ENCODE measurements at regions not wholly inside any gene's neighbourhood (a gene's known extent, or its start where the extent isn't known, plus 50 kb on each side); places are given as distances from the start of the nearest gene placed in this dataset.

DNA sequence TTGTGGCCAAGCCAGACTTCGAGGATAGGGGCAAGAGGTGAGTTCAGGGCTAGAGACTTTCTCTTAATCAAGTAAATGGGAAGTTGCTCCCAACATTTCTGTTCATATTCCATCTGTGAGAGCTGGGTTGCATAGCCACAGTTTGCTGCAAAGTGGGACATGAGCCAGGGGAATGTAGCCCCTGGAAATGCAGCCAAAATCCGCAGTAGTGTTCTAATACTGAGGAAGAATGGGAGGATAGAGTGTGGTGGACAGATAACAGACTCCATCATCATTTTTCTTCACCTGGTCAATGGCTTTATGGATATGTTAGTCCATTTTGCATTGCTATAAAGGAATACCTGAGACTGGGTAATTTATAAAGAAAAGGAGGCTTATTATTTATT is 177.7 kb downstream of the SKIDA1 start:
- TF ChIP-seq, protein P1, sequence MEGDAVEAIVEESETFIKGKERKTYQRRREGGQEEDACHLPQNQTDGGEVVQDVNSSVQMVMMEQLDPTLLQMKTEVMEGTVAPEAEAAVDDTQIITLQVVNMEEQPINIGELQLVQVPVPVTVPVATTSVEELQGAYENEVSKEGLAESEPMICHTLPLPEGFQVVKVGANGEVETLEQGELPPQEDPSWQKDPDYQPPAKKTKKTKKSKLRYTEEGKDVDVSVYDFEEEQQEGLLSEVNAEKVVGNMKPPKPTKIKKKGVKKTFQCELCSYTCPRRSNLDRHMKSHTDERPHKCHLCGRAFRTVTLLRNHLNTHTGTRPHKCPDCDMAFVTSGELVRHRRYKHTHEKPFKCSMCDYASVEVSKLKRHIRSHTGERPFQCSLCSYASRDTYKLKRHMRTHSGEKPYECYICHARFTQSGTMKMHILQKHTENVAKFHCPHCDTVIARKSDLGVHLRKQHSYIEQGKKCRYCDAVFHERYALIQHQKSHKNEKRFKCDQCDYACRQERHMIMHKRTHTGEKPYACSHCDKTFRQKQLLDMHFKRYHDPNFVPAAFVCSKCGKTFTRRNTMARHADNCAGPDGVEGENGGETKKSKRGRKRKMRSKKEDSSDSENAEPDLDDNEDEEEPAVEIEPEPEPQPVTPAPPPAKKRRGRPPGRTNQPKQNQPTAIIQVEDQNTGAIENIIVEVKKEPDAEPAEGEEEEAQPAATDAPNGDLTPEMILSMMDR (IDR thresholded peaks at IDR 0.05 in 8 of 11, conservative IDR thresholded peaks at IDR 0.05 in 3 of 11): no peak
- TF ChIP-seq POLR2AphosphoS5 (IDR thresholded peaks at IDR 0.05): no peak
- no peak for TF ChIP-seq POLR2A (IDR thresholded peaks at IDR 0.05)
